T-helper 17 cell (primary cell): ENCODE measurements at regions not wholly inside any gene's neighbourhood (a gene's known extent, or its start where the extent isn't known, plus 50 kb on each side); places are given as distances from the start of the nearest gene placed in this dataset.

Source experiments
- ATAC-seq: fragments of 150-1000 bp; cut with Tn5 transposase; 2 replicates; pipeline ENCODE4 v1.10.0; 2021; ENCODE audit warnings: mild to moderate bottlenecking, moderate library complexity
- DNase-seq, 3 donors: peaks; one replicate each; pipeline versions ENCODE4 v3.0.0 to v3.0.0-alpha.2; 2020 to 2021
- H3K9me3 ChIP-seq: one replicate; pipeline ENCODE4 v1.7.0; 2013; ENCODE audit warnings: low read length, mild to moderate bottlenecking; ENCODE audit not compliant: control insufficient read depth, poor library complexity, severe bottlenecking
- H3K27ac Mint-ChIP-seq: one replicate; pipeline ENCODE4 v1.8.0; 2022; ENCODE audit warnings: mild to moderate bottlenecking, moderate library complexity, mixed read lengths
- H3K27me3 Mint-ChIP-seq: one replicate; pipeline ENCODE4 v1.8.0; 2022; ENCODE audit warnings: mixed read lengths
- H3K36me3 Mint-ChIP-seq: one replicate; pipeline ENCODE4 v1.8.0; 2022; ENCODE audit warnings: low read depth, mixed read lengths
- H3K4me1 Mint-ChIP-seq: one replicate; pipeline ENCODE4 v1.8.0; 2022; ENCODE audit warnings: mild to moderate bottlenecking, mixed read lengths
- H3K4me3 Mint-ChIP-seq: one replicate; pipeline ENCODE4 v1.8.0; 2022; ENCODE audit warnings: mild to moderate bottlenecking, moderate library complexity, mixed read lengths

DNA sequence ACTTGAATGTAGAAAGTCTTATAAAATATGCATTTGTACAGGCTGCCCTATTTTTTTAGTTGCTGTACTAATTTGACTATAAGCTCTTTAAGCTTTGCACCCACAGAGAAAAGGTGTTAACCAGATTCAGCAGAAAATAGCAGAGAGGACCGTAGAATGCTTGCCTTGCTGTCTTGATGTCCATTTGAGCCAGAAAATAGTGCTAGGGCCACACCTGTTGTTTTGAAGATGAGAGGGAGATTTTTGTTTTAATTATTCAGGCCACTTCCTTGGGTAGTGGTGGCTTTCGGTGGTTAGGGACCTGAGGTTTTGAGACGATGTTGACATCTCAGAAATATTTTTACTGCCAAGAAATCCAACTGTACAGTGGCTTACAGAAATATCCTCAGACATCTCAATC lies 196.0 kb downstream of the SPATA31D1 start:
- H3K27ac Mint-ChIP-seq: no peak overlapping the region
- H3K27me3 Mint-ChIP-seq: no peaks in the 10 kb centered on the region
- no peak overlapping the region for H3K4me3 Mint-ChIP-seq
- H3K36me3 Mint-ChIP-seq: no peaks in the 10 kb centered on the region
- peaks cover 2% of the 10 kb centered on the region for H3K9me3 ChIP-seq
- H3K4me1 Mint-ChIP-seq: no peaks in the 10 kb centered on the region
- ATAC-seq (no peak), DNase-seq (no peak)

DNA sequence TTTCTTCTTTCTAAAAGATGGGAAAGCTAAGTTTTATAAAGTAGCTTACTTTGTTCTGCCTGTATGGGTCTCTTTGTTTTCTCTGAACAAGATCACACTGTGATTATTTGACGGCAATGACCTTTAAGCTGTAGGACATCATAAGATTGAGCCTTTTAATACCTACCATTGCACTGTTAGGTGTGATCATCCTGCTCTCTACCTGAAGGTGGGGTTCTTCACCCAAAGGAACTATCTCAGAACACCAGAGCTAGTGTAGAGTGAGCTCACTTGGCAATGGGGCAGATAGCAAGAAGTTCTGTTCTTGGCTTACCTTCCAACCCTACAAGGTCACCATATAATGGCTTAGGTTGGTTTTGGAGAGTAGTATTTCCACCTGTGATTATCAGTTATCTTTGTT lies 200.2 kb downstream of the SPATA31D1 start:
- H3K4me1 Mint-ChIP-seq: no peaks in the 10 kb centered on the region
- no peaks in the 10 kb centered on the region for H3K9me3 ChIP-seq
- no peak for DNase-seq
- H3K36me3 Mint-ChIP-seq: no peaks in the 10 kb centered on the region
- no peak for ATAC-seq
- H3K4me3 Mint-ChIP-seq: no peak overlapping the region
- H3K27me3 Mint-ChIP-seq: no peaks in the 10 kb centered on the region
- no peak overlapping the region for H3K27ac Mint-ChIP-seq

DNA sequence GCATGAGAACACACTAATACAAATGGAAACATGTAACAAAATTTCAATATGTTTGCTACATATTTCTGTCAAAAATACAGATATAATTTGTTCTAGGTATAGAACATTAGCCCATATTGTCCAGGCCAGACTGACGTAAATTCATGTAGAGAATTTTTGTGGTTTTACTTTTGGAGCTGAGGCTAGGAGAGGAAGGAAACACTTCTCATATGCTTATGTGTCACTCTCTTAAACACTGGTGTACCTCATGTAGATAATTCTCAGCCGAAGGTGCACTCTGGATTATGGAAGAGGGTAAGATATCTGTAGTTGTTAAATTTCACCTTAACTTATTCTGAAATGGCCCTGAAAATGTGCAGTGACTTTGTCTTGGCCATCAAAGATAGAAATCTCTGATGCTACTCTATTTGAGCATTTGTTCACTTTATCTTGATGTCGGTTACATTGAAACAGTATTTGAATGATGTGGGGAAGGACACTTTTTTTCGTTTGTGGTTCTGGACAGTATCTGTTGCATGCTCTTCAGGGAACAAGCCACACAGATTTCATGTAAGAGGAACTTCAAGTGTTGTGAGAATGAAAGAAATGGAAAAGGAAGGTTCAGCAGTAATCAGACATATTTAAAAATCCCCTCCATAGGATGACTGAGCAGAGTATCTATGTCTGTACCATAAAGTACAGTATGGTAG lies 202.7 kb downstream of the SPATA31D1 start:
- H3K27me3 Mint-ChIP-seq: no peaks in the 10 kb centered on the region
- DNase-seq (no peak), ATAC-seq (no peak)
- H3K36me3 Mint-ChIP-seq: no peaks in the 10 kb centered on the region
- H3K4me1 Mint-ChIP-seq: no peaks in the 10 kb centered on the region
- no peak overlapping the region for H3K27ac Mint-ChIP-seq
- H3K4me3 Mint-ChIP-seq: no peak overlapping the region
- no peaks in the 10 kb centered on the region for H3K9me3 ChIP-seq

DNA sequence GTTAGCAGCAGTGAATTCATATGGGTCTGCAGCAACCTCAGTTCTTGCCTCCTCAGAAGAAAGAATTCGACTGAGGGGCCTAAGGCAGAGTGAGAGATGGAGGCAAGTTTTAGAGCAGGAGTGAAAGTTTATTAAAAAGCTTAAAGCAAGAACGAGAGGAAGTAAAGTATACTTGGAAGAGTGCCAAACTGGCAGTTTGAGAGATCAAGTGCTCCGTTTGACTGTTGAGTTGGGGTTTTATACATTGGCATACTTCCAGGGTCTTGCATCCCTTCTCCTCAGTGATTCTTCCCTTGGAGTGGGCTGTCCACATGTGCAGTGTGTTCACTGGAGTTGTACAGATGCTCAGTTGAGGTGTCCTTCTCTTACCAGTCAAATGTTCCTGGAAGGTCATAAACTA lies 203.6 kb downstream of the SPATA31D1 start:
- Mint-ChIP-seq H3K36me3 (no peaks in the 10 kb centered on the region), H3K4me3 (no peak overlapping the region), H3K27ac (no peak overlapping the region), H3K27me3 (no peaks in the 10 kb centered on the region), H3K4me1 (no peaks in the 10 kb centered on the region)
- DNase-seq (no peak), ATAC-seq (no peak)
- no peaks in the 10 kb centered on the region for H3K9me3 ChIP-seq

DNA sequence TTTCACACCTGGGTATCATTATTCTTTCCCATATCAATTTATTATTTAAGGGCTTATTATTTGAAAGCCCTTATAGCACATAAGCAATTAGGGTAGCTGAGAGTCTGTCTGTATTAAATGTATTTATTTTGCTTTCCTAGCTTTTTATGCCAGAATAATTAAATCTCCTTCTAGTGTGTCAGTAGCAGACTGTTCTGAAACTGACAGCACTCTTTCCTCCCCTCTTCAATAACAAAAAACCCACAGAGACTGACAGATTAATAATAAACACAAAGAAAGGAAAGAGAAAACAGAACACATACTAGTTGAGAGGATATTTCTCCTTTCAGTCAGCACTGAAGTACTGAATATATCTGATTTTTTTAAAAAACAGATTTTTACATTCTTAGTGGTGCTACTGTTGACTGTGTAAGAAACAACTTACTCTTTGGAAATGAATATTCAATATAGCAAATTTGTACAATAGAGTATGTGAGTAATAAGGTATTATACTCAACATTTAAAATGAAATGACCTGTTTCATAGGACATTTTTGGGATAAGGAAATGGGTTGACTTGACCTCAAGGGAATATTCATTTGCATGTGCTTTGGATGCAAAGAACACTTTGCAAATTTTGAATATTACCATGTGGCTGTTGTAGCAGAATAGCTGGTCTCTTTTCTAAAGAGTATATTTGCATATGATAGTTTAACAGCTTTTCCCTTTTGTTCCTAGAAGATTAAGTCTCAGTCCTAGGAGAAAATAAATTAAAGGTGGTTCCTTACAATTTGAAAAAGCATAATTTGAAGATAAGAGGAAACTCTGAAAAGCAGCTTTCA lies 208.3 kb downstream of the SPATA31D1 start:
- ATAC-seq (no peak), DNase-seq (no peak)
- no peak overlapping the region for H3K27ac Mint-ChIP-seq
- no peaks in the 10 kb centered on the region for H3K27me3 Mint-ChIP-seq
- H3K36me3 Mint-ChIP-seq: no peaks in the 10 kb centered on the region
- no peaks in the 10 kb centered on the region for H3K4me1 Mint-ChIP-seq
- H3K4me3 Mint-ChIP-seq: no peak overlapping the region
- H3K9me3 ChIP-seq: no peaks in the 10 kb centered on the region

DNA sequence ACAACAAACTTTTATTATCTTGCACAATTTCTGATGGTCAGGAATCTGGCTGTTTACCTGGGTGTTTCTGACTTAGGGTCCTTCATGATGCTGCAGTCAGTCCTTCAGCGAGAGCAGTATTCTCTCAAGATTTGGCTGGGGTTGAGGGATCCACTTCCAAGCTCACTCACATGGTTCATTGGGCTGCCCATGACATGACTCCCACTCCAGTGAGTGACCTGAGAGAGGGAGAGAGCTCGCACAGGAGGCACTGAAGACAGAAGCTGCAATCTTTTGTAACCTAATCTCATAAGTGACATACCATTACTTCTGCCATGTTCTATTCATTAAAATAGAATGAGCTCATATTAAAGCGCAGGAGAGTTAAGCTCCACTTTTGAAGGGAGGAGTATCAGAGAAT lies 212.6 kb downstream of the SPATA31D1 start:
- no peaks in the 10 kb centered on the region for H3K4me1 Mint-ChIP-seq
- no peak for ATAC-seq
- H3K36me3 Mint-ChIP-seq: no peaks in the 10 kb centered on the region

DNA sequence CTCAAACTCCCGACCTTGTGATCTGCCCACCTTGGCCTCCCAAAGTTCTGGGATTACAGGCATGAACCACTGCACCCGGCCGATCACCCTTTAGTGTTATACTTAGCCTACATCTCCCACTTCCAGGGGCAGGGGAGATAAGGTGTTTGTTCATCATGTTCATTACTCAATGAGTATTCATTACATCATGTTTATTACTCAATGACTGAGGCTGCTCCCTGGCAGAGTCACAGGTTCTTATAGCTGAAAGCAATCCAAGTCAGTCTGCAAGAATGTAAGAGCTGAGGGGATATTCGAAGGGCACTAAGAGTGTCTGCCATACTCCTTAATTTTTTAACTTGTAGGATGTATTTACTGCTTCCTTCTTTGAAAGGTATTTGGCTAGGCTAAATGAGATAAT lies 214.2 kb downstream of the SPATA31D1 start:
- Mint-ChIP-seq H3K27me3 (no peaks in the 10 kb centered on the region), H3K27ac (no peak overlapping the region), H3K4me3 (no peak overlapping the region), H3K36me3 (no peaks in the 10 kb centered on the region), H3K4me1 (no peaks in the 10 kb centered on the region)
- no peaks in the 10 kb centered on the region for H3K9me3 ChIP-seq
- DNase-seq: no peak
- ATAC-seq: no peak

More for the DNA sequence above, 212.6 kb downstream of the SPATA31D1 start:
- Mint-ChIP-seq H3K27me3 (no peaks in the 10 kb centered on the region), H3K27ac (no peak overlapping the region), H3K4me3 (no peak overlapping the region)
- no peaks in the 10 kb centered on the region for H3K9me3 ChIP-seq
- DNase-seq: no peak

DNA sequence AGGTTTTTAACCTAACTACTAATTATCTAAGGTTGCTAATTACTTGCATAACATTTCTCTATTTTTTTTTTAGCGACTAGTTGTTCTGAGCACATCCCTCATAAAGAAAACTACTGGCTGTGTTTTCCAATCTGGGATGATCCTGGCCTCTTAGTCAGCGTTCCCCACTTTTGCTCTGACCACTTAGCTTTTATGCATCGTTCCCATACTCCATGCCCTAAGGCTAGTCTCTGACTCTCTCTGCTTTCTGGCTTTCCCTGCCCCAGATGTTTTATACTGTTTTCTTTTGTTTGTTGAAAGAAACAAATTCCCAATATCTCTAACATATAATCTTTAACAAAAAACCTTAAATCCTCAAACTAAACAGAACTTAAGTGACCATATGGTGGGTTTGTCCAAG lies 217.9 kb downstream of the SPATA31D1 start:
- H3K27me3 Mint-ChIP-seq: no peaks in the 10 kb centered on the region
- no peaks in the 10 kb centered on the region for H3K4me1 Mint-ChIP-seq
- no peak overlapping the region for H3K27ac Mint-ChIP-seq
- ATAC-seq (no peak), DNase-seq (no peak)
- H3K36me3 Mint-ChIP-seq: no peaks in the 10 kb centered on the region
- H3K4me3 Mint-ChIP-seq: no peak overlapping the region
- no peaks in the 10 kb centered on the region for H3K9me3 ChIP-seq

DNA sequence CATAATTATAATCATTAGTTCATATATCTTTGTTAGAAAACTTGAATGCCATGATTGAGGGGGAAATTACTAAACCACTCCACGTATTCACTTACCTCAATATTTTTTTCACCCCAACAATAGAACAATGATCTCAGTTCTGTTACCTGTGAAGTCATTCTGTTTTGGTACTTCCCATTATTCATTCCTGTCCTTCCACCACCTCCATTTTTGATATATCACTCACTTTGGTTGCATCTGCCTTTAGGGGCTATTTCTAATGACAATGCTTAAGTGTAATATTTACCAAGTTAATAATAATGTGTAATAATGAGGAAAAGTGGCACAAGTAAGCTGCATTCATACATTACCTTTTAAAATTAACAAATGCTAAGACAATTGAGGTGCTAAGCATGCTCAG lies 218.4 kb downstream of the SPATA31D1 start:
- Mint-ChIP-seq H3K27ac (no peak overlapping the region), H3K4me1 (no peaks in the 10 kb centered on the region), H3K27me3 (no peaks in the 10 kb centered on the region), H3K4me3 (no peak overlapping the region), H3K36me3 (no peaks in the 10 kb centered on the region)
- DNase-seq (no peak), ATAC-seq (no peak)
- no peaks in the 10 kb centered on the region for H3K9me3 ChIP-seq

DNA sequence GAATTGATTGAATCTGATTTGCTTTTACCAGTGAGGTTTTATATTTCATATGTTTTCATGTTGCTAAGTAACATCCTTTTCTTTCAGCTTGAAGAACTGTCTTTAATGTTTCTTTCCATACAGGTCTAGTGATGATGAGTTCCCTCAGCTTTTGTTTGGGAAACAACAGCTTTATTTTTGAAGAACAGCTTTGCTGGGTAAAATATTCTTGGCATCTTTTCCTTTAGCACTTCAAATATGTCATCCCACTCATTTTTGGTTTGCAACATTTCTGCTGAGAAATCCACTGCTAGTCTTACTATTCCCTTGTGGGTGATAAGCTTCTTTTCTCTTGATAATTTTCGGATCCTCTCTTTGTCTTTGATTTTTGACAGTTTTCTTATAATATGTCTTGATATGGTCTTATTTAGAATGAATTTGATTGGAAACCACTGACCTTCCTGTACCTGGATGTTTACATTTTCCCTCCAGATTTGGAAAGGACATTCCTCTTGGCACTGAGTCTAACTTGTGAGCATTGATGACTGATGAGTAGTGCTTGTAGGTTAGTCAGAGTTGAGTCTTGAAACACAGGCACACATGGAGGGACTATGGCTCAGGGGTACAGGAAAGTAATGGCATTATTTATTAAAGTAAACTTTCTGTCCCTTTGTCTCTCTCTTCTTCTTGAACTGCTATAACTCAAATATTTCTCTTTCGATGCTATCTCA lies 220.3 kb downstream of the SPATA31D1 start:
- ATAC-seq (no peak), DNase-seq (no peak)
- Mint-ChIP-seq H3K27me3 (no peaks in the 10 kb centered on the region), H3K4me3 (no peak overlapping the region), H3K4me1 (no peaks in the 10 kb centered on the region), H3K36me3 (no peaks in the 10 kb centered on the region), H3K27ac (no peak overlapping the region)
- H3K9me3 ChIP-seq: no peaks in the 10 kb centered on the region

DNA sequence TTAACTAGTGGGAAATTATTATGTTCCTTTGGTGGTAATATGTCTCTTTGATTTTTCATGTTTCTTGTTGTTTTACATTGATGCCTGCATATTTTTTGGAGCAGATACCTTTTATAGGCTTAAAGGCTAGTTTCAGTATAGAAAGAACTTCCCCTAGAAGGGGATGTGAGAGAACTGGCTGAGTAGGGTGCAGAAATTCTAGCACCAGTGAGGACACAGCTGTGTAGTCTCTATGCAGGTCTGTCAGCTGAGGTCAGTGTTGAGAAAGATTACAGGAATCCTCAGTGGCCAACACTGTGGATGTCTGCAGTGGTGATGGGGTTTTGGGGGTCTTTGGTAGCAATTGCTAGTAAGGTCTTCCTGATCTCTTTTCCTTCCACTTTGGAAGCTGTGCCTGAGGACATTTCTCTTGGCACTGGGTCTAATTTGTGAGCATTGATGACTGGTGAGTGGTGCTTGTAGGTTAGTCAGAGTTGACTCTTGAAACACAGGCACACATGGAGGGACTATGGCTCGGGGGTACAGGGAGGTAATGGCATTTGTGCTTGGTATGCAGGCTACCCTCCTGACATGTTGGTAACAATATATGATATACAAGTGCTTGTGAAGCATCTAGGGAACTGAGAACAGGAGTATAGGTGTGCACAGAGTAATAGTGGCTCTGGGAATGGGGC lies 221.4 kb downstream of the SPATA31D1 start:
- no peak for ATAC-seq
- Mint-ChIP-seq H3K27me3 (no peaks in the 10 kb centered on the region), H3K36me3 (no peaks in the 10 kb centered on the region), H3K27ac (no peak overlapping the region), H3K4me1 (no peaks in the 10 kb centered on the region), H3K4me3 (no peak overlapping the region)
- no peaks in the 10 kb centered on the region for H3K9me3 ChIP-seq
- DNase-seq: no peak

DNA sequence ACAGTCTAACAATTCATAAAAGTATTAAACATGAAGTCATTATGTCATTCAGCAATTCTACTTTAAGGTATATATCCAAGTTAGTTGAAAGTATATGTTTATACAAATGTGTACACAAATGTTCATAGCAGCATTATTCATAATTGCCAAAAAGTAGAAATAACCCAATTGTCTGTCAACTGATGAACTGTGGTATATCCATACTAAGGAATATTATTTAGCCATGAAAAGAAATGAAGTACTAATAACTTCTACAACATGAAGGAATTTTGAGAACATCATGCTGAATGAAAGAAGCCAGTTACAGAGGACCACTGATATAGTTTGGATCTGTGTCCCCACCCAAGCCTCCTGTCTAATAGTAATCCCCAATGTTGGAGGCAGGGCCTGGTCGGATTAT lies 224.3 kb downstream of the SPATA31D1 start:
- no peaks in the 10 kb centered on the region for H3K9me3 ChIP-seq
- no peak for ATAC-seq
- Mint-ChIP-seq H3K27ac (no peak overlapping the region), H3K4me1 (no peaks in the 10 kb centered on the region), H3K4me3 (no peak overlapping the region), H3K36me3 (no peaks in the 10 kb centered on the region), H3K27me3 (no peaks in the 10 kb centered on the region)
- no peak for DNase-seq

DNA sequence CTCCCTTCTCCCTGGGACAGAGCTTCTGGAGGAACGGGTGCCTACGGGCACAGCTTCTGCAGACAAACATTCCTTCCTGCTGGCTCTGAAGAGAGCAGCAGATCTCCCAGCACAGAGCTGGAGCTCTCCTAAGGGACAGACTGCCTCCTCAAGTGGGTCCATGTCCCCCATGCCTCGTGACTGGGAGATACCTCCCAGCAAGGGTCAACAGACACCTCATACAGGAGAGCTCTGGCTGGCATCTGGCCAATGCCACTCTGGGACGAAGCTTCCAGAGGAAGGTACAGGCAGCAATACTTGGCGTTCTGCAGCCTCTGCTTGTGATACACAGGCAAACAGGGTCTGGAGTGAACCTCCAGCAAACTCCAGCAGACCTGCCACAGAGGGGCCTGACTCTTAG lies 227.9 kb downstream of the SPATA31D1 start:
- no peak overlapping the region for H3K4me3 Mint-ChIP-seq
- ATAC-seq (no peak), DNase-seq (no peak)
- H3K36me3 Mint-ChIP-seq: no peaks in the 10 kb centered on the region
- H3K4me1 Mint-ChIP-seq: no peaks in the 10 kb centered on the region
- H3K27me3 Mint-ChIP-seq: no peaks in the 10 kb centered on the region
- no peaks in the 10 kb centered on the region for H3K9me3 ChIP-seq
- no peak overlapping the region for H3K27ac Mint-ChIP-seq
